ENCODE measurements at regions not wholly inside any gene's neighbourhood (a gene's known extent, or its start where the extent isn't known, plus 50 kb on each side); places are given as distances from the start of the nearest gene placed in this dataset.

DNA sequence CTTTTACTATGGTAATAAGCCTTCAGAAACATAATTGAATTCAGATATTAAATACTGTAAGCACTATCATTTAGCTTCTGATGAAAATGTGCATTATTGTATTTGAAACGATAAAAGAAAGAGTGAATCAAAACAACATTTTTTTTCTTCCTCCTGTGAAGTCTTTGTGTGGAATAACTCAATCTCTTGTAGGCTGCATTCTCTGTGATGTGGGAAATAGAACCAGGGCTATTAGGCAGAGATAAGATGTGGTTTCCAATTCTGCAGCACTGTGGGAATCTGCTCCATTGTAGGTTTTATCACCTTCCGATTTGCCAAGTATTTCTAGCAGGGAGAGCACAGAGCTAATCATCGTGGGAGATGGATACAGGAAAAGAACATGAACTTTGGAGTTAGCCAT lies 624.5 kb downstream of the RBFOX1 start:
- no peak overlapping the region for H3K27ac ChIP-seq (ENCODE audit: low read depth)
- H3K4me2 ChIP-seq: no peak overlapping the region
- H3F3A ChIP-seq (replicated peaks; ENCODE audit: low read depth): no peaks in the 10 kb centered on the region
- H3K9me3 Mint-ChIP-seq: no peaks in the 10 kb centered on the region; the same call in 1 of the 3 replicates
- no peak overlapping the region for H3K27ac Mint-ChIP-seq
- no peaks in the 10 kb centered on the region for H3K27me3 ChIP-seq (ENCODE audit: insufficient read depth)
- no peaks in the 10 kb centered on the region for H3K36me3 ChIP-seq (ENCODE audit: insufficient read depth)
- TF ChIP-seq ZNF114 (CRISPR knock-in tag; IDR thresholded peaks at IDR 0.05) (no peak), NANOG (IDR thresholded peaks at IDR 0.05; ENCODE audit: borderline replicate concordance) (no peak), ETS1 (IDR thresholded peaks at IDR 0.05) (no peak), EZH2phosphoT487 (IDR thresholded peaks at IDR 0.05; ENCODE audit: unreplicated experiment) (no peak), REST (IDR thresholded peaks at IDR 0.05; ENCODE audit: unreplicated experiment) (no peak), STAT1 (IDR thresholded peaks at IDR 0.05; ENCODE audit: unreplicated experiment) (no peak), POLR2AphosphoS5 (IDR thresholded peaks at IDR 0.05; ENCODE audit: low read depth) (no peak), JUNB (IDR thresholded peaks at IDR 0.05; ENCODE audit: unreplicated experiment) (no peak), EZH2 (IDR thresholded peaks at IDR 0.05; ENCODE audit: low read depth, unreplicated experiment) (no peak), ZNF462 (CRISPR knock-in tag; IDR thresholded peaks at IDR 0.05) (no peak), CREB1 (CRISPR knock-in tag; IDR thresholded peaks at IDR 0.05; ENCODE audit: low read depth) (no peak), ZNF331 (CRISPR knock-in tag; IDR thresholded peaks at IDR 0.05; ENCODE audit: low read depth) (no peak)
- TF ChIP-seq, protein P1, sequence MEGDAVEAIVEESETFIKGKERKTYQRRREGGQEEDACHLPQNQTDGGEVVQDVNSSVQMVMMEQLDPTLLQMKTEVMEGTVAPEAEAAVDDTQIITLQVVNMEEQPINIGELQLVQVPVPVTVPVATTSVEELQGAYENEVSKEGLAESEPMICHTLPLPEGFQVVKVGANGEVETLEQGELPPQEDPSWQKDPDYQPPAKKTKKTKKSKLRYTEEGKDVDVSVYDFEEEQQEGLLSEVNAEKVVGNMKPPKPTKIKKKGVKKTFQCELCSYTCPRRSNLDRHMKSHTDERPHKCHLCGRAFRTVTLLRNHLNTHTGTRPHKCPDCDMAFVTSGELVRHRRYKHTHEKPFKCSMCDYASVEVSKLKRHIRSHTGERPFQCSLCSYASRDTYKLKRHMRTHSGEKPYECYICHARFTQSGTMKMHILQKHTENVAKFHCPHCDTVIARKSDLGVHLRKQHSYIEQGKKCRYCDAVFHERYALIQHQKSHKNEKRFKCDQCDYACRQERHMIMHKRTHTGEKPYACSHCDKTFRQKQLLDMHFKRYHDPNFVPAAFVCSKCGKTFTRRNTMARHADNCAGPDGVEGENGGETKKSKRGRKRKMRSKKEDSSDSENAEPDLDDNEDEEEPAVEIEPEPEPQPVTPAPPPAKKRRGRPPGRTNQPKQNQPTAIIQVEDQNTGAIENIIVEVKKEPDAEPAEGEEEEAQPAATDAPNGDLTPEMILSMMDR (conservative IDR thresholded peaks at IDR 0.05; ENCODE audit: low read depth in 2 of 2): no peak
- H3K9me2 ChIP-seq (ENCODE audit: insufficient read depth): no peaks in the 10 kb centered on the region
- H3K36me3 Mint-ChIP-seq (ENCODE audit: low read depth): no peaks in the 10 kb centered on the region
- H3K4me3 ChIP-seq: no peak overlapping the region
- ATAC-seq: no peak
- H3K4me1 ChIP-seq (ENCODE audit: insufficient read depth): no peaks in the 10 kb centered on the region
- DNase-seq (ENCODE audit: low spot score): no peak
- H3K79me2 ChIP-seq (replicated peaks; ENCODE audit: insufficient read depth): no peaks in the 10 kb centered on the region
- no peak overlapping the region for H2AFZ ChIP-seq
- H3K27me3 Mint-ChIP-seq (ENCODE audit: insufficient read depth, low read depth, poor library complexity): peaks cover 3% of the 10 kb centered on the region
- no peaks in the 10 kb centered on the region for H4K20me1 ChIP-seq (replicated peaks; ENCODE audit: insufficient read depth)
- H3K4me3 Mint-ChIP-seq: no peak overlapping the region
- H3K4me1 Mint-ChIP-seq: no peaks in the 10 kb centered on the region

Measured in GM23338 (cell line).